ENCODE measurements at regions not wholly inside any gene's neighbourhood (a gene's known extent, or its start where the extent isn't known, plus 50 kb on each side); places are given as distances from the start of the nearest gene placed in this dataset.
"Not testable (repeated sequence)": the region's sequence is repeated elsewhere in the genome, so short reads cannot be mapped to it uniquely, and the experiment has no call there.

DNA sequence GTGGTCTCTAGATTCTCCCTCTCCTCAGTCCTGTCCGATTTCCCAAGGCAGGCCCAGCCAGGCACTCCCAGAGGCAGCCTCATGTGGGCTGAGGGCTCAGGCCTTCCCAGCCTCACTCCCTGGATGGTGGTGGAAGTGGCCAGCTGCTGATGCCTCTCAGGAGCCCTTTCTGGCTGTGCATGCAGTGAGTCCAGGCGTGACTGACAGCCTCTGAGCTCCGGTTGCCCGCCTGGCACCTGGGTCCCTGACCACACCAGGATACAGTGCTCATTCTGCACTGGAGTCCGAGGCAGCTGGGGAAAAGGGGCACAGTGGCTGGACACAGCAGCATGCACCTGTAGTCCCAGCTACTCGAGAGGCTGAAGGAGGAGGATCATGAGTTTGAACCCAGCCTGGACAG lies 132.6 kb downstream of the CUL2 start:
- no peak for DNase-seq

DNA sequence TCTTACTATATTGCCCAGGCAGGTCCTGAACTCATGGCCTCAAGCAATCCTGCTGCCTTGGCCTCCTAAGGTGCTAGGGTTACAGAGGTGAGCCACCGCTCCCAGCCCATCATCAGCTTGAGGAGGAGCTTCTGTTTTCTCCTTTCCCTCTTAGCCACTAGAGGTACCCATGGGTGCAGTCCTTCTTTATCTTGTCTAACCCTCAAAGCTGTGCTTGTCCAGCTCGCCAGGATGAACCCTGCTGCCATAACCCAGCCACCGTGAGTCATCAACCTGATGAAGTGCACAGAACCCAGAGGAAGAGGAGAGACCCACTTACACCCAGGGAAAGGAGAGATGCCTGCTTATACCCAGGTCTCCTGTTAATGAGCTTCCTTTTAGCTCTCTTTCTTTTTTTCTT lies 133.4 kb downstream of the CUL2 start:
- DNase-seq: no peak

DNA sequence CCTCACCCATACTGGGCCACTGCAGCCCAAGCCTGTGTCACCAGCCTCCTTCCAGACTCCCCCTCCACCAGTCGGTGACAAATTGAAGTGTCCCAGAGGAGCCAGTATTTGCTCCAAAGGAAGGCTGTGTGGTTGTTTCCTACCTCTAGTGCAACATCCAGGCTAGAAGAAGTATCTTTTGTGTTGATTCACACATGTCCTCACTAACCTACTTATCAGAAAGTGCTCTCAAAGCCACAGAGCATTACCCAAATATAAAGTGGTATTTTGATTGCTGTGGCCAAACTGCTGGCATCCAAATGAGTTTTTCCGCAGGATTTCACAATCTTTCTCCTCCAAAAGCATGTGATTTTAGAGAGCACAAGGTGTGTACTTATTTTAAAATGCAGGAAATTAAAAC lies 134.8 kb downstream of the CUL2 start:
- DNase-seq: no peak

DNA sequence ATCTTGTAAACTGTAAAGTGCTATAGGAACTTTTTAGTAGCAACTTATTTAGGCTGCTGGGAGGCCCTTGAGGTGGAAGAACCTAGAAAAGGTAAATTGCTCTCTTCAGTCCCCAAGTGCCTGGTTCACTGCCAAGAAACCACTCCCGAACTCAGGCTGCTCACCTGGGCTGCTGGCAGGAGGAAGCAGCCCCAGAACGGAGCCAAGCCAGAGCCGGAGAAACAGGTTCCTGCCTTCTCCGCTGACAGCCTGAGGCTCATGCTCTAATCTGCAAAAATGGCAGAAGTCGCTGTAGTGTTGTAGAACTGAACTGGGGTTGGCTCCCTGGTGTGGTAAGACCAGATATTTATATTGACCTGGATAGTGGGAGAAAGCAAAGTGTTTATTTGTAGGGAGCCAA lies 136.0 kb downstream of the CUL2 start:
- peak; percentile 36 for DNase-seq

DNA sequence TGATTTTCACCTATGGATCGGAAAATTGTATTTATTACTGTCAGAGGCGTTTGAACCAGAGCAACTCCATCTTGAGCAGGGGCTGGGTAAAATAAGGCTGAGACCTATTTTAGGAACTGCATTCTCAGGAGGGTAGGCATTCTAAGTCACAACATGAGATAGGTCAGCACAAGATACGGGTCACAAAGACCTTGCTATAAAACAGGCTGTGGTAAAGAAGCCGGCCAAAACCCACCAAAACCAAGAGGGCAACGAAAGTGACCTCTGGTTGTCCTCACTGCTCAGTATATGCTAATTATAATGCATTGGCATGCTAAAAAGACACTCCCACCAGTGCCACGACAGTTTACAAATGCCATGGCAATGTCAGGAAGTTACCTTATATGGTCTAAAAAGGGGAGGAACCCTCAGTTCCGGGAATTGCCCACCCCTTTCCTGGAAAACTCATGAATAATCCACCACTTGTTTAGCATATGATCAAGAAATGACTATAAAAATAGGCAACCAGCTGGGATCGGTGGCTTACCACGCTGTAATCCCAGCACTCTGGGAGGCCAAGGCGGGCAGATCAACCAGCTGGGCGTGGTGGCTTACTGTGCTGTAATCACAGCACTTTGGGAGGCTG lies 136.3 kb upstream of the PARD3 start:
- DNase-seq: not testable (repeated sequence)

DNA sequence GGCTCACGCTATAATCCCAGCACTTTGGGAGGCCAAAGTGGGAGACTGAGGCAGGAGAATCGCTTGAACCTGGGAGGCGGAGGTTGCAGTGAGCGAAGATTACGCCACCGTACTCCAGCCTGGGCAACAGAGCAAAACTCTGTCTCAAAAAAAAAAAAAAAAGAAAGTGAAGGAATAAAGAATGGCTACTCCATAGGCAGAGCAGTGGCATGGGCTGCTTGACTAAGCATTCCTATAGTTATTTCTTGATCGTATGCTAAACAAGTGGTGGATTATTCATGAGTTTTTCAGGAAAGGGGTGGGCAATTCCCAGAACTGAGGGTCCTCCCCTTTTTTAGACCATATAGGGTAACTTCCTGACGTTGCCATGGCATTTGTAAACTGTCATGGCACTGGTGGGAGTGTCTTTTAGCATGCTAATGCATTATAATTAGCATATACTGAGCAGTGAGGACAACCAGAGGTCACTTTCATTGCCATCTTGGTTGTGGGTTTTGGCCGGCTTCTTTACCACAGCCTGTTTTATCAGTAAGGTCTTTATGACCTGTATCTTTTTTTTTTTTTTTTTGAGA lies 130.9 kb upstream of the PARD3 start:
- DNase-seq: not testable (repeated sequence)

DNA sequence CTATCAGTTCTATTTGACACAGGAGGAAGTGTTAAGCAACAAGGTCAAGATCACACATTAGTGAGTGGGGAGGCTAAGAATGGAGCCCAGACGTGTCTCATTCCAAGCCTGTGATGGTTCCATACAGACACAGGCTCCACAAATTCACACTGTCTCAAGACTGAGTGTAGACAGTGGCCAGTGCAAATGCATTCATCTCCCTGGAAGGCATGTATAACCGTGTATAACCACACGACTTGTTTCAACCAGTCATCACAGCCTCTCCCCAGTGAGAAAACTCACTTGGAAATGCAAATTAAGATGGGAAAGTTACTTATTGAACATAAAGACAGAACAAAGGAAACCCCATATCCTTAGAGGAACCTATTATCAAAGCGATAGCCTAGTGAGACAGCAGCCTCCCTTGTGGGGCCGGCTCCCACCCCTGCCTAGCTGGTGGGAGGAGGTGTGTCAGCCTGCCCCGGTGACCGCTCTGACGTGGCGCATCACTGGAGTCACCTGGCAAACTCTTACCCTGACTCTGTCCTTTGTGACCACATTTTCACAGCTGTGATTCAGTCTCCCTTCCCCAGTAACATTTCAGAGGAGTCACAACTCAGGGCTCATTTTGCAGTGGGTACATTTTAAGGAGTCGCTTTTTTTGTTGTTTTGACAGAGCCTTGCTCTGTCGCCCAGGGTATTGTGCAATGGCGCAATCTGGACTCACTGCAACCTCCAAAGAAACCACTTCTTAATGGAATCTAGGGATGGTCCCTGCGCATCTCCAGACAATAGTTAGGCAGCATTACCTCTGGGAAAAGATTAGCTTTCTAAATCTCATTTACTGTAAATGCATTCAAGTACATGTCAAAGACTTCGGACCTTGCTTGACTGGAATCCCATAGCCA lies 126.6 kb upstream of the PARD3 start:
- no peak for DNase-seq

DNA sequence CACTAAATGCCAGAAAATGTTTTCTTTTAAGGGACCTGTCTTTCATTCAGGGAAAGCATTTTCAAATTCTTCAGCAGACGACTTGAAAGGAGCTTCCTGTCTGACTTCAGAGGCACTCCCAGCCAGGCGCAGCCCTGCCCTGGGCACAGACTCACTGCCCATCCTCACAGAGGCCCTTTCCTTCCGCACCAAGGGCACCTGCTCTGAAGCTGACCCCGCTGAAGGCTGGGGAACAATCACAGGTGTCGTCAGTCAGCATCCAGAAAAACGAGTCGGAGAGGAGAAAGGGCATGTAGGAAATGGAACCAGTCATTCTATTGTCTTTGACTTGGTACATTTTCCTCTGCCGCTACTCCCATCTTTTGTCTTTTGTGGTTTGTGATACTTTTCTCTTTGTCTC lies 125.3 kb upstream of the PARD3 start:
- DNase-seq: no peak

DNA sequence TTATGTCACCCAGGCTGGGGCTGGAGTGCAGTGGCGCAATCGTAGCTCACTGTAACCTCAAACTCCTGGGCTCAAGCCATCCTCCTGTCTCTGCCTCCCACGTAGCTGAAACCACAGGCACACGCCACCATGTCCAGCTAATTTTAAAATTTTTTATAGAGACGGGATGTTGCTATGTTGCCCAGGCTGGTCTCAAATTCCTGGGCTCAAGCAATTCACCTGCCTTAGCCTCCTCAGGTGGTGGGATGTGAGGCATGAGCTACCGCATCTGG lies 123.2 kb upstream of the PARD3 start:
- no peak for DNase-seq

DNA sequence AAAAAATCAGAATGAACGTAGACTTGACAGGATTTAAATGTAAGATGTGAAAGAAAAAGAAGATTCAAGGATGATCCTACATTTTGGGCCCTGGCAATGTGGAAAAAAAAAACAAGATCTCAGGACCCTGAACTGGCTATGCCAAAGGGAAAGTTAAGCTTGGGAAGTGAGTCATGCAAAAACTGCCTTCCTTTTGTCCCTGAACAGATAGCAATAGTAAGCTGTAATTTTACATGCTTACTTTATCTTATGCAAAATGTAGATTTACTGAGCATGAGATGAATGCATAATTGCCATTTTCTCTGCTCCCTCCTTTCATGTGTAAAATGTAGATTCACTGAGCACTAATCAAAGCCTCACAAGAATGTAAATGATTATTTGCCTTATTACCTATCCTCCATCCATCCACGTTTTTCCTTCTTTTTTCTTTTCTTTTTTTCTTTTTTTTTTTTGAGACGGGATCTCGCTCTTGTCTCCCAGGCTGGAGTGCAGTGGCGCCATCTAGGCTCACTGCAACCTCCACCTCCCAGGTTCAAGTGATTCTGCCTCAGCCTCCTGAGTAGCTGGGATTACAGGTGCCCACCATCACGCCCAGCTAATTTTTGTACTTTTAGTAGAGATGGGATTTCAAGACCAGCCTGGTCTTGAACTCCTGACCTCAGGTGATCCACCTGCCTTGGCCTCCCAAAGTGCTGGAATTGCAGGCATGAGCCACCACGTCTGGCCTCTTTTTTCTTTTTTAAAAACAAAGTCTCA lies 122.7 kb upstream of the PARD3 start:
- not testable (repeated sequence) for DNase-seq

DNA sequence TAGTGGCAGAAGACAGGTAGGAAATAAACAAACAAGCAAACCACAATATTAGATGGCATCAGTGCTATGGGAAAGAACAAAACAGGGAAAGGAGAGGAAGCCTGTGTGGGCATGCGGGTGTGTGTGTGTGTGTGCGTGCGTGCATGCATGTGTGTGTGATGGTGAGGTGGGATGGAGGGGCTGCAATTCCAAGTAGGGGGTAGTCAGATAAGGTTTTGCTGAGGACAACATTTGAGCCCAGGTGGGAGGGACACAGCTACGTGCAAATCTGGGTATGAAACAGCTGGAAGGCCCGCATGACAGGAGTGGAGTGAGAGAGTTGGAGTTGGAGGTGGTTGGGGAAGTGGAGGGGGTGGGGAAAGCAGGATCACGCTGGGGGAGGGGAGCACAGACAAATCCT lies 121.0 kb upstream of the PARD3 start:
- no peak for DNase-seq

DNA sequence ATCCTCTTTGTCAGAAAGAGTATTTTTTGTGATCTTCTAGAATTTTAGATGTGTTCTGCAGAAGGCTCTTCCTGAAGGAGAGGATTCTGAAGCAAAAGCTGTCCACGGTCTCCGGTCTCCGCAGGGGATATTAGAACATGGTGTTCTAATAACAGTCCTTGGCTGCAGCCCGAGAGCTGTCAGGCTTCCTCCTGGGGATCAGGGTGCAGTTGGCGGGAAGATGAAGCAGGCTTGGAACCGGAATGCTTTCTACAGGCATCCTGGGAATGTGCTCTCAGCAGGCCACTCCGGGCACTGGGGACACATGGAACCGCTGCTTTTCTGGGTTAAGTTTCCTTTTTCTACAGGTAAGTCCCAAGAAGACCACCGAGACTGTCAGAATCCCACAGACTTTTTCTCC lies 118.6 kb upstream of the PARD3 start:
- DNase-seq: no peak

DNA sequence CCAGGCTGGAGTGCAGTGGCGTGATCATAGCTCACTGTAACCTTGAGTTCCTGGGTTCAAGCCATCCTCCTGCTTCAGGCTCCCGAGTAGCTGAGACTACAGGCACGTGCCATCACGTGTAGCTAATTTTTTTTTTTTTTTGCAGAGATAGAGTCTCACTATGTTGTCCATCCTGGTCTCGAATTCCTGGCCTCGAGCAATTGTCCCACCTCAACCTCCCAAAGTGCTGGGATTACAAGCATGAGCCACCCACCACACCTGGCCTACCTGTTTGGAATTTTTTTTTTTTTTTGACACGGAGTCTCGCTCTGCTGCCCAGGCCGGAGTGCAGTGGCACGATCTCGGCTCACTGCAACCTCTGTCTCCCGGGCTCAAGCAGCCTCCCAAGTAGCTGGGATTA lies 117.1 kb upstream of the PARD3 start:
- DNase-seq: no peak

DNA sequence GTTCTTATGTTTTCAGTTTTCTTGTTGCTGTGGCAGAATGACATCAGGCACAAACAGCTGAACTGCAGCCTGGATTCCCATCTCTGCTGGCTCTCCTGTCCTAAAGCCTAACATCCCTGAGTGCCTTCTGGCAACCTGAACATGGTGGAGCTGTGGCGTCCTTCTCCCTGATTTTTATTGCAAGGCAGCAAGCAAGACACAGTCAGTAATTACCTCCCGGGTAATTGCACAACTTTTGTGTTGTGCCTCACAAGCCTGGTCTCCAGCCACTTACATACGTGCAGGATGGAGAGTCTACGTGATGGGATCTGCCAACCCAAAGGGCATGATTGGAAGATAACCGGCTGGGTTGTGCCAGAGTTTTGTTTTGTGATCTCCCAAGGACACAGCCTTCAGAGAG lies 116.1 kb upstream of the PARD3 start:
- peak; percentile 53 for DNase-seq

DNA sequence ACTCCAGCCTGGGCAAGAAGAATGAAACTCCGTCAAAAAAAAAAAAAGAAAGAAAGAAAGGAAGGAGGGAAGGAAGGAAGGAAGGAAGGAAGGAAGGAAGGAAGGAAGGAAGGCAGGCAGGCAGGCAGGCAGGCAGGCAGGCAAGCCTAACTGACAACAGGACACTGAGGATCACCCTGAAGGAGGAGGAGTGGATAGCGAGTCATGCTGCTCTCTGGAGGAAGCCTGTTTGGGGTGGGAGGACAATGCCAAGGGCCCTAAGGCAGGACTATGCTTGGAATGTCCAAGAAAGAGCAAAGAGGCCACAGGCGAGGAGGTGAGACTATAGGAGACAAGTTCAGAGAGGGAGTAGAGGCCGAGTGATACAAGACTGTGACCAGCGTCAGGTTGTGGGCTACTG lies 107.0 kb upstream of the PARD3 start:
- no peak for DNase-seq

DNA sequence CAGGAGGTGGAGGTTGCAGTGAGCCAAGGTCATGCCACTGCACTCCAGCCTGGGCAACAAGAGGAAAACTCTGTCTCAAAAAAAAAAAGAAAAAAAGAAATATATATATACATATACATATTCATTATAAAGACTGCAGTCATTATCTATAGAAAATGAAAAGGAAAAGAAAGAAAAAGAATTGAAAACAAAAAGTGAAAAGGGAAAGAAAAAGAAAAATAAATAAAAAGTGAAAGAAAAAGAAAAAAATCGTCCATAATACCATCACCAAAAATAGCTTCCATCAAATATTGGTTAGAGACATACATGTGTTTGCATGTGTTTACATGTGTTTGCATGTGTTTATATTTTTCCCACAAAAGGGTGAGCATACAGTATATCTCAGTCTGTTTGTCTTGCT lies 105.5 kb upstream of the PARD3 start:
- no peak for DNase-seq

DNA sequence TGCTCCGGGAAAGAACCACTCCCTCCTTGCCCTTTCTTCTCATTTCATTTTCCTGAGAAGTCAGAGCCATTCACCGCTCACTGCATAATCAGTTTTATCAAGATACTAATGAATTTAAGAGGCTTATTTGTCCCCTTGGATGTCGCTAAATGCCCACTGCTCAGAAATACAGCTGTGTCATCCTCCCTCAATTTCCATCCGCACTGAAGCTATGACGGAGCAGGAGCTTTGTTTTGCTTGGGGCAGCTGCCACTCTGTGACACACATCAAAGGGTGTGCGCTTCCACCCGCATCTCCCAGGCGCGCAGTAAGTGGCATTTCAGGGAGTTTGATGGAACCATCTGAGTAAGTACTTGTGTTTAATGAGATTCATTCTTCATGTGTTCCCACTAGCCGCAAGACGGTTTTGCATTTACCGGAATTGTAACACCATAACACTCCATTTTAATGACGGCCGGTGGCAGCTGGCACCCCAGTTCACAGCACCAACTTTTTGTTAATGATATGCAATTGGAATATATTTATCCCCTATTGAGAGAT lies 103.8 kb upstream of the PARD3 start:
- peak; percentile 32 for DNase-seq

DNA sequence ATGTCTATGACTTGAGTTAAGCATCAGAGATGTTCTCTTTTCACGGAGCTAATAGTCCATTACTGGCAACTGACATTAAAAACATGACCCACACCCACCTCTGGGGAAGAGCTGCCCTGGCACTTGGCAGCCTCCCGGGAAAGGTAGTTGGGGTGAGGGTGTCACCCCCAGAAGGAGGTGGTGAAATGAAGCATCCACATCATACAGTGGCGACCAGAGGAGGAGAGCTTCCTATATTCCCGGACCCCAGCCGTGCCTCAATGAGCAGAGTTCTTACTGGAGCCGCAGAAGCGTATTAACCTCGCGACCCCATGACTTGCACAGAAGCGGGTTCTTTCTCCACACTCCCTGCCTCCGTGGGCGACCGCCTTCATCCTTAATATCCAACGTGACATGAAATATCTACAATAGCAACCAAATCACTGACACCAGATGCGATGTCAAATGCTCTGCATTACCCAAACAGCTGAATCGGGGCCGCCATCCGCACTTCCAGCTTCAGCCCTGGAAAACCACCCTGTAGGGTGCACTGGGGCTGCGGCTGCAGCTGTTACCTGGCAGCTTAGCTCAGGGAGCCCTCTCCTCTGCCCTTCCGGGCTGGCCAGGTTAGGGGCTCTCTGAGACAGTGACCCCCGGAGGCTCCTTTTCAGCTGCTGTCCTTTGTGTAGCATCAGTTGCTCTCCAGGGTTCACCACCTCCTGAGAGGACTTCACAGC lies 103.1 kb upstream of the PARD3 start:
- DNase-seq: peak; percentile 24

DNA sequence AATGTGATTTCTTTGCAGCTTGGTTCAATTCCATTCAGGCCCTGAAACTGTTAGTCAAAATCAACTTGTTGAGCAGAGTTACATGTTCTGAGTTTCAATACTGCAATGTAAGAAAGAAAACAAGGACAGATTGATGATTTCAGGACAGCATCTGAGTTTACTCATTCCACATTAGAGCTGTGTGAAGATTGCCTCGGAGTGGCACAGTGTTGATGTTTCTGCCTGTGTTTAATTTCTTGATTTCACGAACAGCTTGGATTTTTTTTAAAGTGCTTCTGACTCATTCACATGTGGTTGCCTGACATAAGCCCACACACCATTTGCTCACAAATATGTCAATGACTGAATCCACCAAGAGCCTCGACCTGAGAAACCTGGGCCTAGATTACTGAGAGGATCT lies 101.2 kb upstream of the PARD3 start:
- DNase-seq: no peak

DNA sequence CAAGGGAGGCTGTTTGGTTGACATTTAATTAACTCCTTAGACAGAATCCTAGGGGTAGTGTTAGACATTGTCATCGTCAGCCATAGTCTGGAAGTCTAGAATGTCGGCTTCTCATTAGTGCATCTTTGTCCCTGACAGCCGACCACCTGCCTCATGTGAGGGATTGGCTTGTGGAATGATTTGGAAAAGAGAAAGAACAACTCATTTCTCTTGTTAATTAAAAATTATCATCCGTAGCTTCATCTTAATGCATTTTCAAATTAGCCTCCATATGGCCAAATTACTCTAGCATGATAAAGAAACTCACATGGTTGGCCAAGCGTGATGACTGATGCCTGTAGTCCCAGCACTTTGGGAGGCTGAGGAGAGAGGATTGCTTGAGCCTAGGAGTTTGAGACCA lies 97.7 kb upstream of the PARD3 start:
- no peak for DNase-seq

DNA sequence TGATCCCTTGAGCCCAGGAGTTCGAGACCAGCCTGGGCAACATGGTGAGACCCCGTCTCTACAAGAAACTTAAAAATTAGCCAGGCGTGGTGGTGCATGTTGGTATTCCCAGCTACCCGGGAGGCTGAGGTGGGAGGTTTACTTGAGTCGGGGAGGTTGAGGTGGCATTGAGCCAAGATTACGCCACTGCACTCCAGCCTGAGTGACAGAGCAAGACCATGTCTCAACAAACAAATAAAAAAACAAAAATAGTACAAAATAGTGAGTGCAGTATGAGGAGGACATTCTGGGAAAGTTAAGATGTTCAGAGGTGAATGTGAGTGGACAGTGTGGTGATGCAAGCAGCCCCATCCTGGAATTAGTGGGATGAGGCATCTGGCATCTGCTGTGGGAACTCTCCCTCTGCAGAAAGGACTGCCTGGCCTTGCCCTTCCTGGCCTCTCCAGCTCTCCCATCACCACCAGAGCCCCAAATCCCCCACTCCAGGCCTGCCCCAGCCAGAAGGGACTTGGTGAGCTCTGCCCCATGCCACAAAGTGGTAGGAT lies 96.6 kb upstream of the PARD3 start:
- DNase-seq: no peak

DNA sequence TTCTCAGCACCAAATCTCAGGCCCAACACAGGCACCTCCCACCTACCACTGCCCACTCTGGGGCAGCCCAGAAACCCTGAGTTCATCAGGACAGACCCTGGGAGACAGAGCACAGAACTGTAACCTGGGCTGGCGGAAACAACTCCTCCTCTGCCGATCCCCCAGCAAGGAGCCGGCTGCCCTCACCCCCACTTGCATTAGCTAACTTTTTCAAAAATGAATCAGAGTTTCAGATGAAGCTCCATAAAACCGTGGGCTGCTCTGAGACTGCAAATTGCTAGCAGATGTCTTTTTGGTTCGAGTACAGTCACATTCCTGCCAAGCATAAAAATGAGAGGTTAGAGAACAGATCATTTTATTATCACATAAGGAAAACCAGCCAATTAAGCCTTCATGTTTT lies 93.4 kb upstream of the PARD3 start:
- DNase-seq: peak; percentile 2
